HG03432 (cell line): ENCODE measurements at regions not wholly inside any gene's neighbourhood (a gene's known extent, or its start where the extent isn't known, plus 50 kb on each side); places are given as distances from the start of the nearest gene placed in this dataset.
"Not testable (repeated sequence)": the region's sequence is repeated elsewhere in the genome, so short reads cannot be mapped to it uniquely, and the experiment has no call there.

ENCODE experiments used
- ATAC-seq: cut with Tn5 transposase; IDR thresholded peaks from one replicate; pipeline ENCODE4 v1.9.1; 2021; ENCODE audit warnings: mild to moderate bottlenecking, moderate library complexity; ENCODE audit not compliant: unreplicated experiment

DNA sequence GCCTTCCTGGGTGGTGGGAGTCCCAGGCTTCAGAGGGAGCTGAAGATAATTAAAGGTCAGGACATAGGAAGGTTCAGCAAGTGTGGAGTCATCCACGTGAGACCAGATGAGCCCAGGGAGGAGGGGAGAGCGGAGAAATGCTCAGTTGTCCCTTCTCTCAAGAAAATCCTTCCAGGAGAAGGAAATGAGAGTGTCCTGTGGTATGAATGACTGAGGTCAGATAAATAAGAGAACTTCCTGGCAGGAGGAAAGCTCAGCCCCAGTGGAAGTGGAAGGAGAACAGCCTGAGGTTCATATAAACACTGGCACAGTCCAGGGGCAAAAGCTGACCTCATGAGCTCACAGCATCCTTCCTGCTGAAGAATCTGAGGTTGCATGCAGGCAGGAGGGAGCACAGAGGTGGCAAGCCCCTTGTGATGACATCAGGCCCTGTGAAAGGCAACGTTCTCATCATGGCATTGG is 97.6 kb downstream of the NAV1 start:
- no peak for ATAC-seq

DNA sequence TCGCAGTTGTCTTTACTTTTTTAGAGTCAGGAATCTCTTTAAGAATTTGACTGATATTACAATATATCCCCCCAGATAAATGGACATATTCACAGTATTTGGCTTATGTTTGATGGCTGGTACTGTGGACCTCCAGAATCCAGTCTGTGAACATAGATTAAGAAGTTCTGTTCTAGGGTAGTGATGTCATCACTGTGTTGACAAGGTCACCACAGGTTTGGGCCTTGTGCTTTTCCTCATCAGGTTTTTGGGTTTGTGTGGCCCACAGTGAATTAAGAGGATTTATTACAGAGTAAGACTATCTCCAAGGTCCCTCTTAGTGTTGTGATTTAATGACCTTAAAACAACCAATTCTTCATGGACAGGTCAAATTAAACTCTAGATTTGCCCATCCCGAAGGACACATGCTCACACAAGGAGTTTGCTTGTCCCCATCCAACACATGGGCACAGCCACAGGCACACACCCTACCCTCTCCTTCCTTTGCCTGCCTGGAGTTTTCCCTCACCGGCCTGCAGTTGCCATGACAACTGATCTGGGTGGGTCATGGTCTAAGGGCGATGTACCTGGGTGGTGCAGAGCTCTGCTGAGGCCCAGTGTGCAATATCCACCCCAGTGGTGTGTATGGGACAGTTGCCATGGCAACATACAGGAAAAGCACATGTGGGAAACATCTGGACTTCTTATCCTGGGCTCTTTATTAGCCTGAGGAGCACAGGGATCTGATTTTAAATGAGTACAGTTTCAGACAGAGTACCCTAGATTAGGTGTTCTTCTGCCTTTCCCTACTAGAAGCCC is 98.6 kb downstream of the NAV1 start:
- ATAC-seq, result no peak

- ATAC-seq, result no peak
Observed at GRCh38 chr1:201639391-201639790, 100.5 kb downstream of the NAV1 start.

DNA sequence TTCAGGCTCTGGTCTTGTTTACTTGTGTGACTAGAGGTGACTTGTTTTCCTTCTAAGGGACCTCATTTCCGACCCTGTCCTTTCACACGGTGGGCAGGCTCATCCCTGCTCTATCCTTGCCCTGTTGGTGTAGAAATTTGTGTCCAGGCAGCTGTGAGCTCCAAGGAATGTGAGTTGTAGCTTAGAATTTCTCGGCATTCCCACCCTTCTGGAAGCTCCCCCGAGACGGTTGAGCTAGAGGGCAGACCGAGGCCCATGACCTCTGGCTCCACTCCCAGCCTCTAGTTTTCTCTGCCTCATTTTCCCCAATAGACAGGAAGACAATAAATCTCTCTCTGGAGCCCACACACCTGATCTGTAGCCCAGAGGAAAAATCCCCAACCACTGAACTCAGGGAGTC is 100.9 kb downstream of the NAV1 start:
- ATAC-seq, result no peak

GRCh38 chr1:201640624-201641023 is 101.7 kb downstream of the NAV1 start:
- no peak for ATAC-seq

DNA sequence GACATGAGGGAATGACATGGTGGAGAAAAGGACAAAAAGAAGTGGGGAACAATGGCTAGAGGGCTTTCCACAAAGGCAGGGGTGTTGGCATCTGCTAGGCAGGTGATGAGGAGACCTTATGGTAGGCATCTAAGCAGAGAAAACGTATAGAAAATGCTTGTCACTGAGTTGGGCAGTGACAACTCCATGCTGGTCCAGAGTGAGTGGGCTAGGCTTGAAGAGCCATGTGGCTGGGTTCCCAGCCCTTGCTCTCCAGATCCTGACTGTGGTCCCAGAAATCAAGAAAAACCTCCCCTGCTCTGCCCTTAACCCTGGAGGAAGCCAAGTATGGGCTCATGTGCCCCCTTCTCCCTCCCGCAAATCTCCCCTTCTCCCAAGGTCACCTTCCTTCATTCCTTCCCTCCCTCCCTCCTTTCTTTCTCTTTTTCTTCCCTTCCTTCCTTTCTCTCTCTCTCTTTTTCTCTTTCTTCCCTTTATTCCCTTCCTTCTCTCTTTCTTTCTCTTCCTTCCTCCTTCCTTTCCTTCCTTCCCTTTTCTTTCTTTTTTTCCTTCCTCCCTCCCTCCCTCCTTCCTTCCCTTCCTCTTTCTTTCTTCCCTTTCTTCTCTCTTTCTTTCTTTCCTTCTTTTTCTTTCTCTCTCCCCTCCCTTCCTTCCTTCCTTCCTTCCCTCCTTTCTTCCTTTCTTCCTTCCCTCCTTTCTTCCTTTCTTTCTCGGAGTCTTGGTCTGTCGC is 102.8 kb downstream of the NAV1 start:
- ATAC-seq, result no peak

DNA sequence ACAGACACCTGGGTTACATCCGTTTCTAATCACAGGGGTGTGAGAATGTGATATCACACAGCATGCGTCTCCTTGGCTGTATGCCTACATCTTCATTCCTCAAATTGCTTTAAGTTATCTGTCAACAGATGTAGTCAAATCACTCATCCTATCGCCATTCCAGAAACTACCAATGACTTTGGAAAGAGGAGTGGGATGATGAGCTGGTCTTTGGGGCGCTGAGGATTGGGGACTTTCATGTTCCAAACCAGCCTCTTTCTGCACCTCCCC is 104.8 kb downstream of the NAV1 start:
- no peak for ATAC-seq

DNA sequence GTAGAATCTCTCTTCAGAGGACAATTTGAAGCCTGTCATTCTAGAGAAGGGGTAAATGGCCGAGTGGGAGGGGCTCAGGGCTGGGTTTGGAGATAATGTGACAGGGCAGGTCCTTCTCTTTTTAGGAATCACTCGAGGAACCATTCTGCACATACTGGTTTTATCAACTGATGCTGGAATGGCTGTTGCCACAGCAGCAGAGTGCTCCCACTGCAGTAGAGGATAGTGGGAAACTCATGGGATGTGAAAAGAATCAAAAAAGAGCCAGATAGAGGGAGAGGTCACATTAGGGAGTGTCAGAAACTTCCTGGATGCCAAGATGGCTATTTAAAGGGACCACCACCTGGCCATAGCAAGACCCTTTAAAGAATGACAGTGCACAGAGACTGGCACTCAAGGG is 105.3 kb downstream of the NAV1 start:
- ATAC-seq, result no peak

GRCh38 chr1:201645000-201645399 is 106.1 kb downstream of the NAV1 start:
- not testable (repeated sequence) for ATAC-seq

- ATAC-seq, result no peak
Observed at GRCh38 chr1:201645956-201646355, 107.0 kb downstream of the NAV1 start.

DNA sequence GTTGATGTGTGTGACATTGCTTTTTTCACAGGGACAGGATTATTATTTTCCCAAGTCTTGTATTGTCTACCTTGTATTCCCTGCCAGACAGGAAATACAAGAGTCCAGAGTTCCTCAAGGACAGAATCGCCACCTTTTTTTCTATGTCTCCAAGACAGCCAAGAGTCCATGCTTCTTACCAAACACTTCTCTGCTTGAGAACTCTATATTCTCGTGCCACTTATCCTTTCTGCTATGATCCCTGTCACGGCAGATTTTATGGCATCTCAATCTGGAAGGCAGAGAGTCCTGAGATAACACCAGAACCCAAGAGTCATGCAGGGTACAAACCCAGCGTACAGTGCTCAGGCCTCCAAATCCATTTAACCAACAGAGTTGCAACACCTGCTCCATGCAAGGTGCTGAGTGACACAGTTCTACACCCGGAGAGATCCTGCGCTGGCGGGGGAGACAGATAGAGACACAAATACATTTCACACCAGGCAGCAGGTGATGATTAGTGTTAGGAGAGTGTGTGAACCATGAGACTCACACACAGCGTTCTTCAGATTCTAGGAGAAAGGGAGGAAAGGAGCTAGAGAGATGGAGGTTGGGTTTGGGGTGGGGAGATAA is 107.6 kb downstream of the NAV1 start:
- ATAC-seq, result no peak

- no peak for ATAC-seq
Observed at GRCh38 chr1:201647094-201647493, 108.2 kb downstream of the NAV1 start.

GRCh38 chr1:201647722-201648065 is 108.8 kb downstream of the NAV1 start:
- ATAC-seq, result no peak

GRCh38 chr1:201648066-201648906 is 109.4 kb downstream of the NAV1 start:
- no peak for ATAC-seq

- no peak for ATAC-seq
Observed at GRCh38 chr1:201648907-201649721, 110.2 kb downstream of the NAV1 start.

GRCh38 chr1:201649761-201650622 is 111.1 kb downstream of the NAV1 start:
- ATAC-seq, result no peak

DNA sequence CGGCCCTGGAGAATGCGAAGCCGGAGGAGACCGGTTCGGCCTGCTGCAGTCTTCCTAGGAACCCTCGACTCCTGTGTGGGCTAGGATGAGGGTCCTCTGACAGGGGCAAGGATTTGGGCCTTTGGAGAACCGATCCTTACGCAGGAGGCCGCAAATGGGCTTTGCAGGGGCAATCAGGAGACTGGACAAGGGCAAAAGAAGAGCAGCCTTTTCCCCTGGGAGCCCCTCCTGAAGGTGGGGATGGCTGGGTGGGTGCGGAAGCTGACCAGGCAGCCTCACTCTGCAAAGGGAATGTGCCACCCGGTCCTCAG is 111.7 kb downstream of the NAV1 start:
- ATAC-seq, result no peak

DNA sequence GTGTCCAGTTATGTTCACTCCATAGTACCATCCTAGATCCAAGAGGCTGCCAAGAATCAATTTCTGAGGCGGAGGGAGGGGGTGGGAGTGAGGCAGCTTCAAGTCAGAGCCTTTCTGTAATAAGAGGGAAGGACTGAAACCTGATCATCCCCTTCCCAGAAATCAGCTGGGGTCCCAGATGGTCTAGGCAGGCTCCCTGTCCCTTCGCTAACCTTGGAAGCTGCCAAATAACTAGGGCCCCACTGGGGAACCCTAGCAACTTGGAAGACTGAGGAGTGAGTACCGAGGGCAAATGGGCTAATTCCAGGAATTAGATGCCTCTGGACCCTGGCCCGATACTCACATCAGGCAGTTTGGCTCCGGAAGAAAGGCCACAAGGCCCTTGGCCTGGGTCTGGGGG is 113.3 kb downstream of the NAV1 start:
- no peak for ATAC-seq

DNA sequence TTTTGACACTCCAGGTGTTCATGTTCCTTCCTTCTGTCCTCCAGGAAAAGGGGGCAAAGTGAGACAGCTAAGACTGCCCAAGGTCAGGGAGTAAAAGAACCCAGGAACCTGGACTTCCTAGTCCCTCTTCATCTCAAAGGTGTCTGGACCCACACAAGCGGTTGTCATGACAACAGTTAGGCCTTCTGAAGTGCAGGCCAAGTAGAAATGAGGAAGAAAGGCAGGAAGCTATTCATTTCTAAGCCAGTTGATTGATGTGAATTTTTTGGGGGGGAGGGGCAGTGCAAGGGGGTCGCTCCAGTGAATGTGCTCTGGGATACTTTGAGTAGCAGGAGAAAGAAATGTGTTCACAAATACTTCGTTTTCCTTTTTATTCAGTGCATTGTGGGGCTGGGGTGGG is 114.3 kb downstream of the NAV1 start:
- no peak for ATAC-seq

DNA sequence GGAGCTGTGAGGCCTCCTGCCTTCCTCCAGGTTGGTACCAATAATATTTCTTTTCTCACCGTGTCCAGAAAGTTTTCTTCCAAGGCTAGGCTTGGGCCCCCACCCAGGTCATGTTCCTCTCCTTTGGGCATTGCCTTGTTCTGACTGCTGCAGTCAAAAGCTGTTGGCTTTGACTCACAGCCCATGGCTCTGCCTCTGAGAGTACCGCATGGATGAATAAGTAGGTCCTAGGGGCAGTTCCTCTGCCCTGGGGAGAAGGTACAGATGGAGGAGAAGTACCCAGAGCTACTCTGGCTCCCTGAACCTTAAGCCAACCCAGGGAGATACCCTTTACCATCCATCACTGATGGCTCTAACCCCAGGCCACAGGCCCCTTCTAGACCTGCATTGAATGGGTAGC is 115.0 kb downstream of the NAV1 start:
- no peak for ATAC-seq
